Gastroesophageal sphincter (tissue), 3 donors: ENCODE measurements at regions not wholly inside any gene's neighbourhood (a gene's known extent, or its start where the extent isn't known, plus 50 kb on each side); places are given as distances from the start of the nearest gene placed in this dataset.

Source experiments
- POLR2A ChIP-seq, 2 donors: fragments of 450-650 bp; IDR thresholded peaks; one replicate each; pipeline ENCODE4 v1.6.1; 2017; ENCODE audit warnings: antibody characterized with exemption in 2 of 2, mild to moderate bottlenecking in 2 of 2, moderate library complexity in 1 of 2
- TF ChIP-seq, protein P1 (sequence below), 4 experiments: fragments of 200-600 bp in 2 of 4; fragments of 450-650 bp in 2 of 4; sonication (generic) in 1 of 4; IDR thresholded peaks; one replicate each; pipeline ENCODE4 v1.5.1; 2017 to 2019; ENCODE audit warnings: antibody characterized with exemption in 4 of 4, mild to moderate bottlenecking in 2 of 4, moderate library complexity in 2 of 4

DNA sequence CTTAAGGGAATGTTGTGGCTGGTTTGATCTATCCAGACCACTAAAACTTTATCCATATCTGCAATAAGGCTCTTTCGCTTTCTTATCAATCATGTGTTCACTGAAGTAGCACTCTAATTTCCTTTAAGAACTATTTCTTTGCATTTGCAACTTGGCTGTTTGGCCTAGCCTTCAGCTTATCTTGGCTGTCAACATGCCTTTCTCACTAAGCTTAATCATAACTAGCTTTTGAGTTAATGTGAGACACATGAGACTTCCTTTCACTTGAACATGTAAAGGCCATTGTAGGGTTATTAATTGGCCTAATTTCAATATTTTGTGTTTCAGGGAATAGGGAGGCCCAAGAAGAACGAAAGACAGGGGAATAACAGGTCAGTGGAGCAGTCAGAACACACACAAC is 124.7 kb downstream of the TNFSF18 start:
- TF ChIP-seq, protein P1, sequence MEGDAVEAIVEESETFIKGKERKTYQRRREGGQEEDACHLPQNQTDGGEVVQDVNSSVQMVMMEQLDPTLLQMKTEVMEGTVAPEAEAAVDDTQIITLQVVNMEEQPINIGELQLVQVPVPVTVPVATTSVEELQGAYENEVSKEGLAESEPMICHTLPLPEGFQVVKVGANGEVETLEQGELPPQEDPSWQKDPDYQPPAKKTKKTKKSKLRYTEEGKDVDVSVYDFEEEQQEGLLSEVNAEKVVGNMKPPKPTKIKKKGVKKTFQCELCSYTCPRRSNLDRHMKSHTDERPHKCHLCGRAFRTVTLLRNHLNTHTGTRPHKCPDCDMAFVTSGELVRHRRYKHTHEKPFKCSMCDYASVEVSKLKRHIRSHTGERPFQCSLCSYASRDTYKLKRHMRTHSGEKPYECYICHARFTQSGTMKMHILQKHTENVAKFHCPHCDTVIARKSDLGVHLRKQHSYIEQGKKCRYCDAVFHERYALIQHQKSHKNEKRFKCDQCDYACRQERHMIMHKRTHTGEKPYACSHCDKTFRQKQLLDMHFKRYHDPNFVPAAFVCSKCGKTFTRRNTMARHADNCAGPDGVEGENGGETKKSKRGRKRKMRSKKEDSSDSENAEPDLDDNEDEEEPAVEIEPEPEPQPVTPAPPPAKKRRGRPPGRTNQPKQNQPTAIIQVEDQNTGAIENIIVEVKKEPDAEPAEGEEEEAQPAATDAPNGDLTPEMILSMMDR (IDR thresholded peaks at IDR 0.05) = no peak
- no peak for TF ChIP-seq POLR2A (IDR thresholded peaks at IDR 0.05)
